ENCODE measurements at regions not wholly inside any gene's neighbourhood (a gene's known extent, or its start where the extent isn't known, plus 50 kb on each side); places are given as distances from the start of the nearest gene placed in this dataset.
"Not testable (repeated sequence)": the region's sequence is repeated elsewhere in the genome, so short reads cannot be mapped to it uniquely, and the experiment has no call there.

- TF ChIP-seq GATA1 (IDR thresholded peaks at IDR 0.05; ENCODE audit: low read depth, low read length) (no peak), POLR2A (IDR thresholded peaks at IDR 0.05; ENCODE audit: low read length) (no peak)
- no peak for DNase-seq
Observed at GRCh38 chr6:103139377-103139776, 1720.3 kb downstream of the HACE1 start.

- DNase-seq, result no peak
- no peak for TF ChIP-seq GATA1 (IDR thresholded peaks at IDR 0.05; ENCODE audit: low read depth, low read length)
- TF ChIP-seq POLR2A (IDR thresholded peaks at IDR 0.05; ENCODE audit: low read length), result no peak
Observed at GRCh38 chr6:103124471-103124870, 1731.0 kb downstream of the GRIK2 start.

- DNase-seq, result peak; percentile 21 to 52
- TF ChIP-seq POLR2A (IDR thresholded peaks at IDR 0.05; ENCODE audit: low read length) (no peak), GATA1 (IDR thresholded peaks at IDR 0.05; ENCODE audit: low read depth, low read length) (no peak)
Observed at GRCh38 chr6:103122766-103123601, 1729.5 kb downstream of the GRIK2 start.

GRCh38 chr6:103119056-103119455 is 1725.5 kb downstream of the GRIK2 start:
- TF ChIP-seq POLR2A (IDR thresholded peaks at IDR 0.05; ENCODE audit: low read length) (no peak), GATA1 (IDR thresholded peaks at IDR 0.05; ENCODE audit: low read depth, low read length) (no peak)
- no peak for DNase-seq

GRCh38 chr6:103114582-103114981 is 1721.1 kb downstream of the GRIK2 start:
- no peak for DNase-seq
- no peak for TF ChIP-seq POLR2A (IDR thresholded peaks at IDR 0.05; ENCODE audit: low read length)
- no peak for TF ChIP-seq GATA1 (IDR thresholded peaks at IDR 0.05; ENCODE audit: low read depth, low read length)

- TF ChIP-seq POLR2A (IDR thresholded peaks at IDR 0.05; ENCODE audit: low read length) (no peak), GATA1 (IDR thresholded peaks at IDR 0.05; ENCODE audit: low read depth, low read length) (no peak)
- DNase-seq, result no peak
Observed at GRCh38 chr6:103113416-103113815, 1719.9 kb downstream of the GRIK2 start.

GRCh38 chr6:103107985-103108384 is 1714.5 kb downstream of the GRIK2 start:
- TF ChIP-seq POLR2A (IDR thresholded peaks at IDR 0.05; ENCODE audit: low read length) (no peak), GATA1 (IDR thresholded peaks at IDR 0.05; ENCODE audit: low read depth, low read length) (no peak)
- no peak for DNase-seq

GRCh38 chr6:103105686-103106085 is 1712.2 kb downstream of the GRIK2 start:
- TF ChIP-seq GATA1 (IDR thresholded peaks at IDR 0.05; ENCODE audit: low read depth, low read length) (no peak), POLR2A (IDR thresholded peaks at IDR 0.05; ENCODE audit: low read length) (no peak)
- DNase-seq, result no peak

- no peak for TF ChIP-seq GATA1 (IDR thresholded peaks at IDR 0.05; ENCODE audit: low read depth, low read length)
- no peak for TF ChIP-seq POLR2A (IDR thresholded peaks at IDR 0.05; ENCODE audit: low read length)
- no peak for DNase-seq
Observed at GRCh38 chr6:103101267-103101666, 1707.8 kb downstream of the GRIK2 start.

GRCh38 chr6:103092414-103092813 is 1698.9 kb downstream of the GRIK2 start:
- DNase-seq, result not testable (repeated sequence)

- TF ChIP-seq POLR2A (IDR thresholded peaks at IDR 0.05; ENCODE audit: low read length) (no peak), GATA1 (IDR thresholded peaks at IDR 0.05; ENCODE audit: low read depth, low read length) (no peak)
- no peak for DNase-seq
Observed at GRCh38 chr6:103085801-103086200, 1692.3 kb downstream of the GRIK2 start.

- TF ChIP-seq POLR2A (IDR thresholded peaks at IDR 0.05; ENCODE audit: low read length) (no peak), GATA1 (IDR thresholded peaks at IDR 0.05; ENCODE audit: low read depth, low read length) (no peak)
- DNase-seq, result no peak
Observed at GRCh38 chr6:103081876-103082630, 1688.5 kb downstream of the GRIK2 start.

- TF ChIP-seq GATA1 (IDR thresholded peaks at IDR 0.05; ENCODE audit: low read depth, low read length) (no peak), POLR2A (IDR thresholded peaks at IDR 0.05; ENCODE audit: low read length) (no peak)
- DNase-seq, result no peak
Observed at GRCh38 chr6:103081126-103081525, 1687.6 kb downstream of the GRIK2 start.

- no peak for DNase-seq
- TF ChIP-seq GATA1 (IDR thresholded peaks at IDR 0.05; ENCODE audit: low read depth, low read length) (no peak), POLR2A (IDR thresholded peaks at IDR 0.05; ENCODE audit: low read length) (no peak)
Observed at GRCh38 chr6:103080497-103080896, 1687.0 kb downstream of the GRIK2 start.

GRCh38 chr6:103079867-103080266 is 1686.4 kb downstream of the GRIK2 start:
- no peak for DNase-seq
- TF ChIP-seq GATA1 (IDR thresholded peaks at IDR 0.05; ENCODE audit: low read depth, low read length) (no peak), POLR2A (IDR thresholded peaks at IDR 0.05; ENCODE audit: low read length) (no peak)
